CD4-positive, alpha-beta T cell treated with Interleukin-2 at 100 ng/mL for 4 hours (primary cell): ENCODE measurements at regions not wholly inside any gene's neighbourhood (a gene's known extent, or its start where the extent isn't known, plus 50 kb on each side); places are given as distances from the start of the nearest gene placed in this dataset.
"Not testable (repeated sequence)": the region's sequence is repeated elsewhere in the genome, so short reads cannot be mapped to it uniquely, and the experiment has no call there.

Source experiments
- DNase-seq: peaks from one replicate; pipeline ENCODE4 v3.0.0-alpha.2; 2020; ENCODE audit warnings: low spot score

GRCh38 chr10:126722726-126723125 is 52.2 kb upstream of the C10orf90 start:
- DNase-seq: no peak

GRCh38 chr10:126723226-126723625 is 52.7 kb upstream of the C10orf90 start:
- DNase-seq: no peak

- DNase-seq: no peak
These were observed 58.9 kb upstream of the C10orf90 start for GRCh38 chr10:126729314-126729870.

GRCh38 chr10:126730856-126731609 is 60.5 kb upstream of the C10orf90 start:
- DNase-seq: no peak

- DNase-seq: no peak
These were observed 61.1 kb upstream of the C10orf90 start for GRCh38 chr10:126731610-126731990.

- DNase-seq: no peak
These were observed 61.8 kb upstream of the C10orf90 start for GRCh38 chr10:126732308-126732707.

GRCh38 chr10:126732868-126733267 is 62.4 kb upstream of the C10orf90 start:
- no peak for DNase-seq

- DNase-seq: no peak
These were observed 63.5 kb upstream of the C10orf90 start for GRCh38 chr10:126734015-126734414.

- DNase-seq: no peak
These were observed 64.5 kb upstream of the C10orf90 start for GRCh38 chr10:126734967-126735366.

- DNase-seq: no peak
These were observed 65.6 kb upstream of the C10orf90 start for GRCh38 chr10:126736142-126736541.

- no peak for DNase-seq
These were observed 66.2 kb upstream of the C10orf90 start for GRCh38 chr10:126736727-126737126.

- no peak for DNase-seq
These were observed 67.5 kb upstream of the C10orf90 start for GRCh38 chr10:126738001-126738400.

GRCh38 chr10:126744571-126744970 is 74.1 kb upstream of the C10orf90 start:
- DNase-seq: no peak

- DNase-seq: peak; percentile 10
These were observed 78.6 kb upstream of the C10orf90 start for GRCh38 chr10:126749015-126749655.

GRCh38 chr10:126754966-126755365 is 84.5 kb upstream of the C10orf90 start:
- no peak for DNase-seq

GRCh38 chr10:126758867-126759266 is 88.4 kb upstream of the C10orf90 start:
- no peak for DNase-seq

- DNase-seq: no peak
These were observed 89.0 kb upstream of the C10orf90 start for GRCh38 chr10:126759531-126759930.

GRCh38 chr10:126766646-126767045 is 96.2 kb upstream of the C10orf90 start:
- not testable (repeated sequence) for DNase-seq

GRCh38 chr10:126770809-126771208 is 100.3 kb upstream of the C10orf90 start:
- DNase-seq: no peak

- DNase-seq: no peak
These were observed 105.7 kb upstream of the C10orf90 start for GRCh38 chr10:126776168-126776567.

- DNase-seq: no peak
These were observed 107.2 kb upstream of the C10orf90 start for GRCh38 chr10:126777714-126778113.

- no peak for DNase-seq
These were observed 111.1 kb upstream of the C10orf90 start for GRCh38 chr10:126781450-126782216.
